ENCODE measurements at regions not wholly inside any gene's neighbourhood (a gene's known extent, or its start where the extent isn't known, plus 50 kb on each side); places are given as distances from the start of the nearest gene placed in this dataset.

- 42 to 67% (median 54%) methylated on average over 1 of the region's 1 CpG for WGBS, 4 donors
- Histone ChIP-seq H3K27ac (no peak overlapping the region), H3K36me3 (replicated peaks in 1 of 2) (no peaks in the 10 kb centered on the region), H3K4me1 (replicated peaks in 1 of 2) (no peaks in the 10 kb centered on the region), H3K9me3 (replicated peaks in 1 of 3) (no peaks in the 10 kb centered on the region), H3K4me3 (no peak overlapping the region), H3K27me3 (no peaks in the 10 kb centered on the region)
- no peak for DNase-seq
- intact Hi-C loops (cut with DNase I): no loop called here
- TF ChIP-seq POLR2A (IDR thresholded peaks at IDR 0.05) (no peak), CTCF (IDR thresholded peaks at IDR 0.05) (no peak)
Observed at GRCh38 chr12:43261701-43262100, 290.3 kb downstream of the ADAMTS20 start.

DNA sequence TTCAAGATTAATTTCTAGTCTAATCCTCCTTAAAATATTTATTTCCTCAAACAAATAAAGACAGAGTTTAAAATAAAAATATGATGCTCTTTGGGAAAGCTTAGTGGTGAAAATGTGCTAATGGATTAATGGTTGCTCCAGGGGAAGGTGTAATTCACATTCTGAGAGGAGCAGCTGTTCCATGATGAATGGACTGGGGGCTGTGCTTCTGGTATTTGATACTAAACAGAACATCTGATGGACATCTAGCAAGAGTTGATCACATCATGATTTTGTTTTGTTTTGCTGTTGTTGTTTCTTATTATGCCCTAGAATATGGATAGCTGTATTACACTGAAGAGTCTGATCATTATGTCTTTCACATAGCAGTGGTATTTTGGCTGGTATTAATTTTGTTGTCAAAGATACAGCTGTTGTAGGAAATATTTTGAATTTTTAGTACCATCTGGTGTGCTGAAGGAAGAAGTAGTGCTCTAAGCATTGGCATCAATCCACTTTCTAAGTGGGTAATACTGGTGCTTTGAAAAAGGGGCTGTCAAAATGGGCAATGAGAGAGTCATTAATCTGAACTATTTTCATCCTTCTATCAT, 296.4 kb downstream of the ADAMTS20 start:
- intact Hi-C loops (cut with DNase I): no loop called here
- Histone ChIP-seq H3K27ac (no peak overlapping the region), H3K4me1 (replicated peaks in 1 of 2) (no peaks in the 10 kb centered on the region), H3K27me3 (no peaks in the 10 kb centered on the region), H3K9me3 (replicated peaks in 1 of 3) (no peaks in the 10 kb centered on the region), H3K4me3 (no peak overlapping the region), H3K36me3 (replicated peaks in 1 of 2) (no peaks in the 10 kb centered on the region)
- TF ChIP-seq POLR2A (IDR thresholded peaks at IDR 0.05): no peak
- TF ChIP-seq CTCF (IDR thresholded peaks at IDR 0.05): no peak
- no peak for DNase-seq

GRCh38 chr12:43252585-43252984, 299.4 kb downstream of the ADAMTS20 start:
- intact Hi-C loops (cut with DNase I): no loop called here
- no peak for DNase-seq
- H3K9me3 ChIP-seq (replicated peaks in 1 of 3): no peaks in the 10 kb centered on the region
- no peaks in the 10 kb centered on the region for H3K36me3 ChIP-seq (replicated peaks in 1 of 2)
- H3K27me3 ChIP-seq: no peaks in the 10 kb centered on the region
- H3K27ac ChIP-seq: no peak overlapping the region
- no peak for TF ChIP-seq POLR2A (IDR thresholded peaks at IDR 0.05)
- TF ChIP-seq CTCF (IDR thresholded peaks at IDR 0.05): no peak
- H3K4me1 ChIP-seq (replicated peaks in 1 of 2): no peaks in the 10 kb centered on the region
- 62 to 73% (median 68%) methylated on average over 1 of the region's 1 CpG for WGBS, 4 donors
- no peak overlapping the region for H3K4me3 ChIP-seq

DNA sequence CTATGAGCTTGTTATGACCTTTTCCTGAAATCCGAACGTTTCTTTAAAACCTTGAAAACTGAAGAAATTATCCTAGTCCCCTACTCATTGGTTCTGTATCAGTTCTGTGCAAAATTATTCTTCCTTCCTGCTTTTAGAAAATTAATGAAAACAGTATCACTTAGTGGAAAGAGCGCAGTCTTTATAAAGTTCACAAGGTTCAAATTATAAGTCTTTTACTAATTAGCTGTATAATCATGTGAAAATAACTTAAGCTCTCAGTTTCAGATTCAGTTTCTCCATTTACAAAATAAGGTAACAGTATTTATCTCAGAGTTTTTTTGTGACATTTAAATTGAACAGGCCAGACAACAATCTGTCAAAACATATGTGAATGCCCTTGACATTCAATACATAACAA, 306.1 kb downstream of the ADAMTS20 start:
- intact Hi-C loops (cut with DNase I): no loop called here
- H3K4me3 ChIP-seq: no peak overlapping the region
- H3K4me1 ChIP-seq (replicated peaks in 1 of 2): no peaks in the 10 kb centered on the region
- no peaks in the 10 kb centered on the region for H3K36me3 ChIP-seq (replicated peaks in 1 of 2)
- TF ChIP-seq CTCF (IDR thresholded peaks at IDR 0.05) (no peak), POLR2A (IDR thresholded peaks at IDR 0.05) (no peak)
- no peaks in the 10 kb centered on the region for H3K9me3 ChIP-seq (replicated peaks in 1 of 3)
- DNase-seq: no peak
- no peak overlapping the region for H3K27ac ChIP-seq
- no peaks in the 10 kb centered on the region for H3K27me3 ChIP-seq
- WGBS, 4 donors: 52 to 64% (median 55%) methylated on average over 3 of the region's 3 CpGs

Data from adrenal gland (tissue), 9 donors.